ENCODE measurements at regions not wholly inside any gene's neighbourhood (a gene's known extent, or its start where the extent isn't known, plus 50 kb on each side); places are given as distances from the start of the nearest gene placed in this dataset.

DNA sequence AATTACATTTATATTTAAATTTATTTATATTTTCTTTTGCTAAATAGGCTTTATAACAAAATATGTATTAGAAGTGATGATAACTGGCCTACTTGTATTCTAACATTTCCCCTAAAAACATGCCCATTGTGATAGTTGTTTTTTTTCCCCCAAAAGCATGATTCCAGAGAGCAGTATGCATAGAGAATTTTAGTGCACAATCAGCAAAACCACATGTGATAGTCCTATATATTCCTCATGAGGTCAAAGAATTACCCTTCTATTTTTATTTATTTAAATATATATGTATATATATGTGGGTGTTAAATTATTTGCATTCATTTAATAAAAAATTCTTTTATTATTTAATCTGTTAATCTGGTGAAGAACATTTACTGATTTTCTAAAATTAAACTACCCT lies 78.2 kb upstream of the TLL1 start:
- no peak overlapping the region for H3K4me3 ChIP-seq (ENCODE audit: low read depth, low read length)
- no peak for DNase-seq (ENCODE audit: low read depth)
- TF ChIP-seq, protein P1, sequence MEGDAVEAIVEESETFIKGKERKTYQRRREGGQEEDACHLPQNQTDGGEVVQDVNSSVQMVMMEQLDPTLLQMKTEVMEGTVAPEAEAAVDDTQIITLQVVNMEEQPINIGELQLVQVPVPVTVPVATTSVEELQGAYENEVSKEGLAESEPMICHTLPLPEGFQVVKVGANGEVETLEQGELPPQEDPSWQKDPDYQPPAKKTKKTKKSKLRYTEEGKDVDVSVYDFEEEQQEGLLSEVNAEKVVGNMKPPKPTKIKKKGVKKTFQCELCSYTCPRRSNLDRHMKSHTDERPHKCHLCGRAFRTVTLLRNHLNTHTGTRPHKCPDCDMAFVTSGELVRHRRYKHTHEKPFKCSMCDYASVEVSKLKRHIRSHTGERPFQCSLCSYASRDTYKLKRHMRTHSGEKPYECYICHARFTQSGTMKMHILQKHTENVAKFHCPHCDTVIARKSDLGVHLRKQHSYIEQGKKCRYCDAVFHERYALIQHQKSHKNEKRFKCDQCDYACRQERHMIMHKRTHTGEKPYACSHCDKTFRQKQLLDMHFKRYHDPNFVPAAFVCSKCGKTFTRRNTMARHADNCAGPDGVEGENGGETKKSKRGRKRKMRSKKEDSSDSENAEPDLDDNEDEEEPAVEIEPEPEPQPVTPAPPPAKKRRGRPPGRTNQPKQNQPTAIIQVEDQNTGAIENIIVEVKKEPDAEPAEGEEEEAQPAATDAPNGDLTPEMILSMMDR (IDR thresholded peaks at IDR 0.05; ENCODE audit: control insufficient read depth, extremely low read depth, insufficient read depth): no peak

DNA sequence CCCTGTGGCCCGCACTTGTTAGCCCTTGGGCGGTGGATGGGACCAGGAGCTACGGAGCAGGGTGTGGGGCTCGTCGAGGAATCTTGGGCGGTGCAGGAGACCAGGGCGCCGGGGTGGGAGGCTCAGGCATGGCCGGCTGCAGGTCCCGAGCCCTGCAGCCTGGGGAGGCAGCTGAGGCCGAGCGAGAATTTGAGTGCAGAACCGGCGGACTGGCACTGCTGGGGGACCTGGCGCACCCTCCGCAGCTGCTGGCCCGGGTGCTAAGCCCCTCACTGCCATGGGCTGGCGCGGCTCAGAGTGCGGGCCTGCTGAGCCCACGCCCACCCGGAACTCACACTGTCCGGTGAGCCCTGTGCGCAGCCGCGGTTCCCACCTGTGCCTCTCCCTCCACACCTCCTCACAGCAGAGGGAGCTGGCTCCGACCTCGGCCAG lies 73.6 kb upstream of the TLL1 start:
- H3K4me3 ChIP-seq (ENCODE audit: low read depth, low read length): no peak overlapping the region
- DNase-seq (ENCODE audit: low read depth): no peak
- TF ChIP-seq, protein P1 (IDR thresholded peaks at IDR 0.05; ENCODE audit: control insufficient read depth, extremely low read depth, insufficient read depth): no peak

DNA sequence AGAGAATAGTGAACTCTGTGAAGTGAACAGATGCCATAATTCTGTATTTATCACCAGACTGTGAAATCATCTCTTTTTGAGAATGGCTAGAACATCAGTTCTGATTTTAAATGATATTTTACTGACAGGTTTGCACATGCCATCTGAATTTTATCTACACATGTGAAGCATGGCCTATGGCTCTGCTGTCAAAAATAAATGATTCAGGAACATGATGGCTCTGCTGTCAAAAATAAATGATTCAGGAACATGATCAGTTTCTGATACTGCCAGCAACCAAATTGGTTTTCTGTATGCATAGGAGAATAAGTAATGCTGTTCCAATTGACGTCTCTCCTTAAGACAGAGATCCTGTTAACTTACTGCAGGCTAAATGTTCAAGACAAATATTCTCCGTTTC lies 70.6 kb upstream of the TLL1 start:
- DNase-seq (ENCODE audit: low read depth): no peak
- TF ChIP-seq, protein P1 (IDR thresholded peaks at IDR 0.05; ENCODE audit: control insufficient read depth, extremely low read depth, insufficient read depth): no peak
- H3K4me3 ChIP-seq (ENCODE audit: low read depth, low read length): no peak overlapping the region

DNA sequence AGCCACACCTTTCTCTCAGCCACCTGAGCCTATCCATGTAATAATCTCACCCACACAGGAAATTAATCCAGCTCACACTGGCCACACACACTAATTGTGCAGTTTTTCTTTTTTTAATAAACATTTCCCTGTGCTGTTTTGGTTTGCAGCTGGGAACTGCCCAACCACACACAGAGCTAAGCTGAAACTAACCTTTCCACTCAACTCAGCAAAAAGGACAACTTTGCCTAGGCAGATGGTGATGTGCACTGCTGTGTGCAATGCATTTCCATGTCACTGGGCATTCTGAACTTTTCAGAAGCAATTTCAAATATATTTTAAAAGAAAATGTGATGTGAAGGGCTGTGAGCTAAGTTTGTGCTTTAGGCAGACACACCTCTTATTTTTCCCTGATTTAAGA lies 70.0 kb upstream of the TLL1 start:
- DNase-seq (ENCODE audit: low read depth): no peak
- no peak overlapping the region for H3K4me3 ChIP-seq (ENCODE audit: low read depth, low read length)
- TF ChIP-seq, protein P1 (IDR thresholded peaks at IDR 0.05; ENCODE audit: control insufficient read depth, extremely low read depth, insufficient read depth): no peak

DNA sequence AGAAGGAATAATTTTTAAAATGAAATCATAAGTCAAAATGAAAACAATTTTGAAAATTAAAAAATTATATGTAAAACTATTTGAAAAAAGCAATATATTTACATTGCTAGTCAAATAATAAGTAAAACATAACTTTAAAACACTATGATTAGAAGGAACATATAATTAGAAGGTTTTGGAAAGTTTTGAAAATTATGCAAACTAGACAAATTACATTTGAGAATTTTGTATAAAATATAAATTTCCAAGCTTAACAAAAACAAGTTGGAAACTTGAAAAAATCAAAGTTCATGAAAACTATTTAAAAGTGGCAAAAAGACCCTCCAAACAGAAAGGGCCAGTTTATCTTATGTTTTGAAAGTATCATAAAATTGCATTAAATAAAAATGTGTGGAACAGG lies 67.6 kb upstream of the TLL1 start:
- TF ChIP-seq, protein P1 (IDR thresholded peaks at IDR 0.05; ENCODE audit: control insufficient read depth, extremely low read depth, insufficient read depth): no peak
- no peak for DNase-seq (ENCODE audit: low read depth)
- H3K4me3 ChIP-seq (ENCODE audit: low read depth, low read length): no peak overlapping the region

DNA sequence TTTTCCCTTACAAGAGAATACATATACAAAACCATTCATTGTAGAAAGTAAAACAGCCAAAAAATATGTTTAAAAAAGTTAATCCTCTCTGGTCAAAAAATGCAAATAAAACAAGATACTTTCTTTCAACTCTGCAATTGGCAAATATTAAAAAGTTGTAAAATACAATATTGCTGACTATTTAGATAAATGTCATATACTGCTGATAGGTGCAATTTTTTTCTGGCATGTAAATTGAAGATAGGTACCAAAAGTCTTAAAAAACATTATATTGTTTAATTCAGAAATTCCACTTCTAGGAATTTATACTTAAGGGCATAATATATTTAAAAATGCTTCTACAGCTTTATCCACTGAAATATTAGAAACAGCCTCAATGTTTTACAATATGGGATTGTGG lies 66.4 kb upstream of the TLL1 start:
- TF ChIP-seq, protein P1 (IDR thresholded peaks at IDR 0.05; ENCODE audit: control insufficient read depth, extremely low read depth, insufficient read depth): no peak

DNA sequence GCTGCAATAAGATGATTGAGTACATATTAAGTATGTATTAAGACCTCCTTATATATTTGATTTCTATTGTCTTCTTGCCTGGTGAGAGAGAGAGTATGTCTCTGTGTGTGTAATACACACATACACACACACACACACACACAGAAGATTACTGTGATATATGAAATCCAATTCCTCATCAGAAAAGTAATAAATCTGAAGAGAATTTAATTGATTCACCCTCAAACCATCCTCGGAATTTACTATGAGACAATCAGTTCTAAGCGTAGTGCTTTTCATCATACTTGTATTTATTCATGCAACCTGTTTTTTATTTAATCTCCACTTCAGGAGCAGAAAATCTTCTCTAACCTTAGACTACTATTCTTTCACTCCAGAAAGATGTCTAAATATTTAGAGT lies 62.3 kb upstream of the TLL1 start:
- DNase-seq (ENCODE audit: low read depth): no peak
- TF ChIP-seq, protein P1 (IDR thresholded peaks at IDR 0.05; ENCODE audit: control insufficient read depth, extremely low read depth, insufficient read depth): no peak
- no peak overlapping the region for H3K4me3 ChIP-seq (ENCODE audit: low read depth, low read length)

More for the DNA sequence above, 66.4 kb upstream of the TLL1 start:
- no peak for DNase-seq (ENCODE audit: low read depth)
- no peak overlapping the region for H3K4me3 ChIP-seq (ENCODE audit: low read depth, low read length)

Measured in LNCaP clone FGC (cell line).